Left lung (tissue), 4 donors: ENCODE measurements at regions not wholly inside any gene's neighbourhood (a gene's known extent, or its start where the extent isn't known, plus 50 kb on each side); places are given as distances from the start of the nearest gene placed in this dataset.

ENCODE experiments used
- ATAC-seq: fragments of 200-7000 bp; cut with Tn5 transposase; one replicate; pipeline ENCODE4 v1.9.1; 2020; ENCODE audit warnings: moderate library complexity
- DNase-seq, 4 donors: peaks; one replicate each; pipeline ENCODE4 v3.0.0-alpha.2; 2013 to 2020
- H3K27ac ChIP-seq, 2 donors: fragments of 200-600 bp; sonication (generic) in 1 of 2; one replicate each; pipeline versions ENCODE4 v1.5.0 to v1.8.0; 2020 to 2021
- H3K27me3 ChIP-seq, 2 donors: fragments of 200-600 bp; sonication (generic) in 1 of 2; one replicate each; pipeline versions ENCODE4 v1.5.0 to v1.8.0; 2020 to 2021
- H3K36me3 ChIP-seq, 2 donors: fragments of 200-600 bp; sonication (generic) in 1 of 2; one replicate each; pipeline versions ENCODE4 v1.5.0 to v1.8.0; 2020 to 2021
- H3K4me1 ChIP-seq, 2 donors: fragments of 200-600 bp; one replicate each; pipeline ENCODE4 v1.8.0; 2021
- H3K4me3 ChIP-seq, 2 donors: fragments of 200-600 bp; sonication (generic) in 1 of 2; one replicate each; pipeline versions ENCODE4 v1.5.0 to v1.8.0; 2020 to 2021; ENCODE audit warnings: mild to moderate bottlenecking in 1 of 2
- H3K9me3 ChIP-seq, 2 donors: fragments of 200-600 bp; sonication (generic) in 1 of 2; one replicate each; pipeline versions ENCODE4 v1.5.0 to v1.8.0; 2020 to 2021
- CTCF ChIP-seq, 2 donors: fragments of 200-600 bp; sonication (generic) in 1 of 2; IDR thresholded peaks; one replicate each; pipeline versions ENCODE4 v1.5.0 to v1.8.0; 2021; ENCODE audit warnings: antibody characterized with exemption in 2 of 2
- intact Hi-C, 2 donors: fragments of 100-400 bp; cut with DNase I; formaldehyde crosslinking; loops; one replicate each; pipeline versions ENCODE4 v1.11.2 to v1.14.2; 2022
- donor health status: DM: no; HTN: yes; CAD: no.
- donor health status: DM: no; HTN: no; CAD: no.

DNA sequence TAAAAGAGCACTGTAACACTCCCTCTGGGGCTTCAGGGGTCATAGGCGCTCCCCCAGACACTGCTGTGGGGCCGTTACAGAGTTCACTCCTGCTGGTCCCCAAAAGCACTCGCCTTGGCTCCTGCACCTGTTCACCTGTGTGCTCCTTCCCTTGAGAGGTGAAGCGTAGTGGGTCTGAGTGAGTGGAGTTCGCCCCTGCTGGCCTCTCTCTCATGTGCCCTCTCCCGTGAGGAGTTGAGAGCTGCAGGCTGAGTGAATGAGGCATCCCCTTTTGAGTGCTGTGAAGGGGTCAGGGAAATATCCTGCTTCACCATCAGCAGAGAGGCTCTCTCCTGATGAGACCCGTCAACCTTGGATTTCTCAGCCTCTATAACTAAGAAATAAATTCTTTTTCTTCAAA lies 134.6 kb upstream of the TUT7 start:
- Histone ChIP-seq H3K27me3 (no peaks in the 10 kb centered on the region), H3K36me3 (no peaks in the 10 kb centered on the region), H3K4me1 (no peaks in the 10 kb centered on the region), H3K27ac (no peak overlapping the region), H3K4me3 (no peak overlapping the region), H3K9me3 (no peaks in the 10 kb centered on the region)
- TF ChIP-seq CTCF (IDR thresholded peaks at IDR 0.05), result no peak
- intact Hi-C loops, result loop anchor here in 1 of 2 donors (5.0 kb wide), 1 partner anchor 834 kb away; no protein-coding TSS in a partner anchor
- DNase-seq (no peak), ATAC-seq (no peak)

DNA sequence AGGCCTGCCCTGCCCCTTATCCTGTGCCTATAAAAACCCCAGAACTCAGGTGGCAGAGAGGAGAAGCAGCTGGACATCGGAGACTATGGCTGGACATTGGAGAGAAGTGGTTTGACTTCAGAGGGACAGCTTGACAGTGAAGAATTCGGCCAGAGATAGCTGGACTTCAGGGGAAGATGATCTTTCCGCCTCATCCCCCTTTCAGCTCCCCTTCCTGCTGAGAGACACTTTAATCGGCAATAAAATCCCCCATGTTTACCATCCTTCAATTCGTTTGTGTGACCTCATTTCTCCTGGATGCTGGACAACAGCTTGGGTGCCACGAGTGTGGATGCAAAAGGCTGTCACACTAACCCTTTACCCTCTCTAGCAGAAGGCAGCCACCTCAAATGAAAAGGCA lies 134.1 kb upstream of the TUT7 start:
- no peaks in the 10 kb centered on the region for H3K27me3 ChIP-seq
- intact Hi-C loops, result loop anchor here in 1 of 2 donors (5.0 kb wide), 1 partner anchor 834 kb away; no protein-coding TSS in a partner anchor
- H3K27ac ChIP-seq, result no peak overlapping the region
- TF ChIP-seq CTCF (IDR thresholded peaks at IDR 0.05), result no peak
- H3K36me3 ChIP-seq, result no peaks in the 10 kb centered on the region
- H3K4me1 ChIP-seq, result no peaks in the 10 kb centered on the region
- ATAC-seq (no peak), DNase-seq (no peak)
- no peaks in the 10 kb centered on the region for H3K9me3 ChIP-seq
- H3K4me3 ChIP-seq, result no peak overlapping the region

DNA sequence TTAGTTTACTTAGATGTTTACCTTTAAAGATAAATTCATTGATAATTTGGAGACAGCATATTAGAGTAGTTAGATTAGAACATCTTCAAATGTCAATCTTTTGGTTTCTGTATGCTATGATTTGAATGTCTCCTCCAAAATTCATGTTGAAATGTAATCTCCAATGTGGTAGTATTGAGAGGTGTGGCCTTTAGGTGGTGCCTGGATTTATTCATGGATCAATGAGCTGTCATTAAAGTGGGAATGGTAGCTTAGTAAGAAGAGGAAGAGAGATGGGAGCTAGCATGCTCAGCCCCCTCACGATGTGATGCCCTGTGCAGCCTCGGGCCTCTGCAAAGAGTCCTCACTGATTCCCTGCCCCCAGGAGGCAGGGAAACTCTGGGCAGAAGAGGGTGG lies 133.6 kb upstream of the TUT7 start:
- no peak overlapping the region for H3K27ac ChIP-seq
- no peak overlapping the region for H3K4me3 ChIP-seq
- no peaks in the 10 kb centered on the region for H3K9me3 ChIP-seq
- no peak for ATAC-seq
- intact Hi-C loops, result loop anchor here in 1 of 2 donors (5.0 kb wide), 1 partner anchor 834 kb away; no protein-coding TSS in a partner anchor
- no peak for TF ChIP-seq CTCF (IDR thresholded peaks at IDR 0.05)
- no peaks in the 10 kb centered on the region for H3K27me3 ChIP-seq
- no peaks in the 10 kb centered on the region for H3K4me1 ChIP-seq
- no peaks in the 10 kb centered on the region for H3K36me3 ChIP-seq
- no peak for DNase-seq

DNA sequence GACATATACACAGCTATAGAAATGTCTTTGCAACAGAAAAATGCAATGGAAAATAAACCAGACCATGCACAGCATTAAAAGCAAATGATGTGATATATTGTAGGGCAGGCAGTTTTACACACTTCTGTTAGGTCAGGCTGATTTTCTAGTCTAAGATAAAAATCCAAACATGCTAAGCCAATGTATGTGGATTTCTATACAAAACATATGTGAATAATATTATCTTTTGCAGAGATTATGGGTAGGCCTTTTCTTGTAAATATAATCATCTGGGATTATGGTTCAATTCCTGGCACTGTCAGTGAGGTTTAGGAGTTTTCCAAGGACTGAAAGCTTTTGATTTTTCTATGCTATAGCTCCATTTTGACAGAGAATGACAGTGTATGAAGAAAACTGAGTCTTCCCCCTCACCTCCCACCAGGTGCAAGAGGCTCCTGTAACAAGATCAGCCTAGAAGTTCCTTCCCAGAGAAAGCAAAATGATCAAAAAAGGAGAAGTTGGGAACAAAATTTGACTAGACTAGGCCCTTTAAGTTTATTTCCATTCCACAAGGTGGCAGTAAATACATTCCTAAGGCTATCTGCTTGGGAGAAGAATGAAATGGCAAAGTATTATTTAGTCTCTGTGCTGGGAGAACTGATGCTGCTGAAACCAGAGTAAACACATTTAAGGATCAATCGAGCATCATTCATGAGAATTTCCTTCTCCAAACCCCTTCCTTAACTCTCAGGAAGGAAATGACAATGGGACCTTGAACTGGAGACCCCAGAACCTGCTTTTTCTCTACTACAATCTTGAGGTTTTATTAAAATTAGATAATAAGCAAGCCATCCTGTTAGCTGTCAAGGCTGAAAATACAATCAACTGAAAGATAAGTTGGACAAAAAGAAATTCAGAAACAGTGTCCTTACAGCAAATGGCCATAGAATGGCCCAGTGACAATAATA lies 133.0 kb upstream of the TUT7 start:
- DNase-seq (peak in 2 of 4 donors; percentile 53 to 72), ATAC-seq (peak; percentile 76)
- H3K9me3 ChIP-seq, result no peaks in the 10 kb centered on the region
- H3K4me1 ChIP-seq, result no peaks in the 10 kb centered on the region
- H3K4me3 ChIP-seq, result no peak overlapping the region
- peak in 1 of 2 donors; percentile 51 for TF ChIP-seq CTCF (IDR thresholded peaks at IDR 0.05)
- intact Hi-C loops, result loop anchor here in 1 of 2 donors (5.0 kb wide), 1 partner anchor 835 kb away; no protein-coding TSS in a partner anchor
- no peaks in the 10 kb centered on the region for H3K27me3 ChIP-seq
- no peak overlapping the region for H3K27ac ChIP-seq
- no peaks in the 10 kb centered on the region for H3K36me3 ChIP-seq

- no peak for ATAC-seq
These were observed 131.1 kb upstream of the TUT7 start for GRCh38 chr9:86485359-86485758.

More at GRCh38 chr9:86485359-86485758, 131.1 kb upstream of the TUT7 start:
- Histone ChIP-seq H3K36me3 (no peaks in the 10 kb centered on the region), H3K9me3 (no peaks in the 10 kb centered on the region), H3K4me1 (no peaks in the 10 kb centered on the region), H3K27me3 (no peaks in the 10 kb centered on the region), H3K27ac (no peak overlapping the region), H3K4me3 (no peak overlapping the region)
- intact Hi-C loops, result loop anchor here in 1 of 2 donors (5.0 kb wide), 1 partner anchor 837 kb away; no protein-coding TSS in a partner anchor
- no peak for TF ChIP-seq CTCF (IDR thresholded peaks at IDR 0.05)
- no peak for DNase-seq
